ENCODE measurements at regions not wholly inside any gene's neighbourhood (a gene's known extent, or its start where the extent isn't known, plus 50 kb on each side); places are given as distances from the start of the nearest gene placed in this dataset.

- TF ChIP-seq, protein P1, sequence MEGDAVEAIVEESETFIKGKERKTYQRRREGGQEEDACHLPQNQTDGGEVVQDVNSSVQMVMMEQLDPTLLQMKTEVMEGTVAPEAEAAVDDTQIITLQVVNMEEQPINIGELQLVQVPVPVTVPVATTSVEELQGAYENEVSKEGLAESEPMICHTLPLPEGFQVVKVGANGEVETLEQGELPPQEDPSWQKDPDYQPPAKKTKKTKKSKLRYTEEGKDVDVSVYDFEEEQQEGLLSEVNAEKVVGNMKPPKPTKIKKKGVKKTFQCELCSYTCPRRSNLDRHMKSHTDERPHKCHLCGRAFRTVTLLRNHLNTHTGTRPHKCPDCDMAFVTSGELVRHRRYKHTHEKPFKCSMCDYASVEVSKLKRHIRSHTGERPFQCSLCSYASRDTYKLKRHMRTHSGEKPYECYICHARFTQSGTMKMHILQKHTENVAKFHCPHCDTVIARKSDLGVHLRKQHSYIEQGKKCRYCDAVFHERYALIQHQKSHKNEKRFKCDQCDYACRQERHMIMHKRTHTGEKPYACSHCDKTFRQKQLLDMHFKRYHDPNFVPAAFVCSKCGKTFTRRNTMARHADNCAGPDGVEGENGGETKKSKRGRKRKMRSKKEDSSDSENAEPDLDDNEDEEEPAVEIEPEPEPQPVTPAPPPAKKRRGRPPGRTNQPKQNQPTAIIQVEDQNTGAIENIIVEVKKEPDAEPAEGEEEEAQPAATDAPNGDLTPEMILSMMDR (conservative IDR thresholded peaks at IDR 0.05; ENCODE audit: low read depth) = no peak
- no peak for DNase-seq (ENCODE audit: low spot score)
- ChIA-PET POLR2A (ENCODE audit: low non-redundant PET) (no interaction called here), CTCF (no interaction called here)
- H3K27ac ChIP-seq = no peak overlapping the region
These were observed 220.7 kb downstream of the PTH2R start for GRCh38 chr2:208627110-208627884.

DNA sequence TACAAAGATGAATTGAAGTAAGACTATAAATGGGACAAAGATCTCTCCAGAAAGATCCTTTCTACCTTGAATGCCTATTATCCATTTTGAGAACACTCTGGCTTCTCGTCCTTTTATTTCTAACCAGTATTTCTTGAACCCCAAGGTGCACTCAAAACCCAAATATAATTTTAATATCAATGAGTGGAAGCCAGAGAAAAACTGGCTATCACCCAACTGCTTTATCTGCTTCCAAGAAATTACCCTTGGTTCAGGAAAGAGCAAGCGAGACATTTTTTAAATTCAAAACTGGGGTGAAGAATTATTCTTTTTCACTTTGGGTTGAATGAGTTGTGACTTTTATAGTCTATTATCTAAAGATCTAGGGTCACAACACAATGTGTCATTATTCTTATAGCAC lies 221.3 kb downstream of the PTH2R start:
- TF ChIP-seq, protein P1 (conservative IDR thresholded peaks at IDR 0.05; ENCODE audit: low read depth) = no peak
- ChIA-PET POLR2A (ENCODE audit: low non-redundant PET) (no interaction called here), CTCF (no interaction called here)
- no peak for DNase-seq (ENCODE audit: low spot score)
- no peak overlapping the region for H3K27ac ChIP-seq

DNA sequence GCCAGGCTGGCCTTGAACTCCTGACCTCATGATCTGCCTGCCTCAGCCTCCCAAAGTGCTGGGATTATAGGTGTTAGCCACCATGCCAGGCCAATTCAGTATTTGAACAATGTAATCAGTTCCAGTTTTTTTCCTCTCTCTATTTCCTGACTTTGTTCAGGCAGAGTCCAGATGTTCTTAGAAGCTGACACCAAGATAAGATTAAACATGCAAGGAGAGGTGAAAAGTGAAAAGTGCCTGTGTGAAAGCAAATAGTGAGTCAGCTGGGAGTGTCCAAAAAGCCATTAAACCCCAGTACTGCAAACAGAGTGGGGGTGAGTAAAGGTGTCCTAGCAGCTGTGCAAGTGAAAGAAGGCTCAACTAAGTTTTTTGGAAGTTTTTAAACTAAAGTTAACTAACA lies 231.5 kb downstream of the PTH2R start:
- DNase-seq (ENCODE audit: low spot score) = peak; percentile 62
- ChIA-PET CTCF (interaction anchor here (0.7 kb wide), 1 partner anchor 675 kb away, joined by 7 read pairs; no protein-coding TSS in a partner anchor), POLR2A (ENCODE audit: low non-redundant PET) (no interaction called here)
- TF ChIP-seq, protein P1 (conservative IDR thresholded peaks at IDR 0.05; ENCODE audit: low read depth) = no peak
- H3K27ac ChIP-seq = peak overlapping the region; percentile 64

GRCh38 chr2:208642125-208642779 lies 235.7 kb downstream of the PTH2R start:
- POLR2A ChIA-PET (ENCODE audit: low non-redundant PET) = no interaction called here

GRCh38 chr2:208643145-208643544 lies 236.6 kb downstream of the PTH2R start:
- DNase-seq (ENCODE audit: low spot score) = no peak
- TF ChIP-seq, protein P1 (conservative IDR thresholded peaks at IDR 0.05; ENCODE audit: low read depth) = no peak
- POLR2A ChIA-PET (ENCODE audit: low non-redundant PET) = no interaction called here
- CTCF ChIA-PET = no interaction called here
- no peak overlapping the region for H3K27ac ChIP-seq

More at GRCh38 chr2:208642125-208642779, 235.7 kb downstream of the PTH2R start:
- H3K27ac ChIP-seq = no peak overlapping the region
- no peak for DNase-seq (ENCODE audit: low spot score)
- CTCF ChIA-PET = no interaction called here
- TF ChIP-seq, protein P1 (conservative IDR thresholded peaks at IDR 0.05; ENCODE audit: low read depth) = no peak

DNA sequence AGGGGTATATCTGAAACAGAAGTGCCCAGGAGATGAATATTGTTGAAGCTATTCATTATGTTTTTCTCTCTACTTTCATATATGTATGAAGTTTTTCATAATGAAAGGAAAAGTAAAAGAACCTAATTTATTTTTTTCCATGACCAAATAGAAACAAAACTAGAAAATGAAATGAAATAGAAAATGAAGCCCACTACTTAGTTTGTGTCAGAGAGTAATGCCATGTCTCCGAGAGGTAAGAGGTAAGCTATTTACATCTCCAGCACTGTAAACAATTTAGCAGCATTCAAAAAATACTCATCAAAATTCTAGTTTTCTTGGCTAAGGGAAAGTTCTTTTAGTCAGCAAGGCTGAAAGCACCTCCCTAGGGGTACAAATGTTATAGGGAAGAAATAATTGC lies 238.6 kb downstream of the PTH2R start:
- CTCF ChIA-PET = no interaction called here
- H3K27ac ChIP-seq = no peak overlapping the region
- DNase-seq (ENCODE audit: low spot score) = no peak
- TF ChIP-seq, protein P1 (conservative IDR thresholded peaks at IDR 0.05; ENCODE audit: low read depth) = no peak
- POLR2A ChIA-PET (ENCODE audit: low non-redundant PET) = no interaction called here
